ENCODE measurements at regions not wholly inside any gene's neighbourhood (a gene's known extent, or its start where the extent isn't known, plus 50 kb on each side); places are given as distances from the start of the nearest gene placed in this dataset.

DNA sequence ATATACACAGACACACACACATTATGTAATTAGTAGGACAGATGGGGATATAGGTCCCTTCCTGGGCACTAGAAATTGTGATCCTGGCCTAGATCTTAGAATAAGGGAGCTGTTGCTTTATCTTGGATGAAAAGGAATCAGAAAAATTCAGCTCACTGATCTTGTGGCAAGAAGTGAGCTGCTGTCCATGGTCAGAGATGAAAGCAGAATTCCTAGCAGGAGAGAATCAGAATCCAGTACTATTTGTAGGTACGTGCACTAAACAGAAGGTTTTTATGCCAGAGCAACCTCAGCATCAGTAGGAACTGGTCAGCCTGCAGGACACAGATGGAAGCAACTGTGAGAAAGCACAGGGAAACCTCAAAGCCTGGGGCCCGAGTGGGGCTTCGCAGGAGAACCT, 549.2 kb upstream of the POM121L12 start (continued):
- no peak for TF ChIP-seq HDAC2 (IDR thresholded peaks at IDR 0.05; ENCODE audit: borderline replicate concordance in 1 of 2, low read depth in 2 of 2, low read length in 2 of 2)

Data from H1 (cell line).